HL-60 (cell line): ENCODE measurements at regions not wholly inside any gene's neighbourhood (a gene's known extent, or its start where the extent isn't known, plus 50 kb on each side); places are given as distances from the start of the nearest gene placed in this dataset.

Experiments used
- DNase-seq, 2 experiments: peaks; one replicate each; pipeline ENCODE4 v3.0.0-alpha.2; 2010 to 2020; ENCODE audit warnings: low read depth in 1 of 2, low spot score in 1 of 2
- H3K27ac ChIP-seq: fragments of 250-450 bp; sonication (Bioruptor Pico); replicated peaks from 2 replicates; pipeline ENCODE4 v1.5.1; 2020; ENCODE audit warnings: mild to moderate bottlenecking, moderate library complexity
- H3K27me3 ChIP-seq: fragments of 250-450 bp; sonication (Bioruptor Pico); 2 replicates; pipeline ENCODE4 v1.5.1; 2021; ENCODE audit warnings: mild to moderate bottlenecking, moderate library complexity; ENCODE audit not compliant: insufficient read depth, poor library complexity, severe bottlenecking
- H3K4me3 ChIP-seq: replicated peaks from 2 replicates; pipeline ENCODE4 v1.5.1; 2011; ENCODE audit warnings: mild to moderate bottlenecking, control low read depth, low read length; ENCODE audit not compliant: insufficient read depth
- CTCF ChIP-seq: IDR thresholded peaks from one replicate; pipeline ENCODE4 v1.5.1; 2011; ENCODE audit warnings: low read length, control low read depth, inconsistent platforms; ENCODE audit not compliant: insufficient read depth
- GABPA ChIP-seq: IDR thresholded peaks from 2 replicates; pipeline ENCODE4 v1.6.1; 2012; ENCODE audit warnings: low read depth
- POLR2AphosphoS5 ChIP-seq: IDR thresholded peaks from 2 replicates; pipeline ENCODE4 v1.6.1; 2012; ENCODE audit warnings: low read depth
- SPI1 ChIP-seq: IDR thresholded peaks from 2 replicates; pipeline ENCODE4 v1.6.1; 2012; ENCODE audit warnings: low read depth, mild to moderate bottlenecking, borderline replicate concordance
- TF ChIP-seq, protein P1 (sequence below): IDR thresholded peaks from 2 replicates; pipeline ENCODE4 v1.6.1; 2012; ENCODE audit warnings: low read depth; ENCODE audit not compliant: insufficient replicate concordance

GRCh38 chr12:115543269-115543668 is 734.2 kb downstream of the MED13L start:
- no peak overlapping the region for H3K27ac ChIP-seq
- DNase-seq: no peak
- no peak overlapping the region for H3K4me3 ChIP-seq
- no peaks in the 10 kb centered on the region for H3K27me3 ChIP-seq
- TF ChIP-seq GABPA (no peak), POLR2AphosphoS5 (no peak), SPI1 (no peak), CTCF (no peak)
- TF ChIP-seq, protein P1, sequence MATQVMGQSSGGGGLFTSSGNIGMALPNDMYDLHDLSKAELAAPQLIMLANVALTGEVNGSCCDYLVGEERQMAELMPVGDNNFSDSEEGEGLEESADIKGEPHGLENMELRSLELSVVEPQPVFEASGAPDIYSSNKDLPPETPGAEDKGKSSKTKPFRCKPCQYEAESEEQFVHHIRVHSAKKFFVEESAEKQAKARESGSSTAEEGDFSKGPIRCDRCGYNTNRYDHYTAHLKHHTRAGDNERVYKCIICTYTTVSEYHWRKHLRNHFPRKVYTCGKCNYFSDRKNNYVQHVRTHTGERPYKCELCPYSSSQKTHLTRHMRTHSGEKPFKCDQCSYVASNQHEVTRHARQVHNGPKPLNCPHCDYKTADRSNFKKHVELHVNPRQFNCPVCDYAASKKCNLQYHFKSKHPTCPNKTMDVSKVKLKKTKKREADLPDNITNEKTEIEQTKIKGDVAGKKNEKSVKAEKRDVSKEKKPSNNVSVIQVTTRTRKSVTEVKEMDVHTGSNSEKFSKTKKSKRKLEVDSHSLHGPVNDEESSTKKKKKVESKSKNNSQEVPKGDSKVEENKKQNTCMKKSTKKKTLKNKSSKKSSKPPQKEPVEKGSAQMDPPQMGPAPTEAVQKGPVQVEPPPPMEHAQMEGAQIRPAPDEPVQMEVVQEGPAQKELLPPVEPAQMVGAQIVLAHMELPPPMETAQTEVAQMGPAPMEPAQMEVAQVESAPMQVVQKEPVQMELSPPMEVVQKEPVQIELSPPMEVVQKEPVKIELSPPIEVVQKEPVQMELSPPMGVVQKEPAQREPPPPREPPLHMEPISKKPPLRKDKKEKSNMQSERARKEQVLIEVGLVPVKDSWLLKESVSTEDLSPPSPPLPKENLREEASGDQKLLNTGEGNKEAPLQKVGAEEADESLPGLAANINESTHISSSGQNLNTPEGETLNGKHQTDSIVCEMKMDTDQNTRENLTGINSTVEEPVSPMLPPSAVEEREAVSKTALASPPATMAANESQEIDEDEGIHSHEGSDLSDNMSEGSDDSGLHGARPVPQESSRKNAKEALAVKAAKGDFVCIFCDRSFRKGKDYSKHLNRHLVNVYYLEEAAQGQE: no peak

DNA sequence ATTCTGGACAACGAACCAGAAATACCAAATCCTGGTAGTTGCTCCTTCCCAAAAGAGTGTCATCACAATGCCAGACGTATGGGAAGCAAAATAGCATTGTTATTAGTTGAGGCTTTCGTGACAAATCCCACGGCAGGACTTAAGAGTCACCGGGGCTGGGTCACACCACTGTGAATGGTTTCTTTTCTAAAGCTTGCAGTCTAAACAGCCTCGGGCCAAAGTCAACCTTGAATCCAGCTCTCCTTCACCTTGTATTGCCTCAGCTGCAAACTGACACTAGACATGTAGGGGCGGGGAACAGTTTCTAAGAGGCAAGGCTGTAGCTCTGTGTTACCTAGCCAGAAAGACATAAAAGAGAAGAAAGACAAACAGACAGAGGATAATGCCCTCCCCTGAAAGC is 734.8 kb downstream of the MED13L start:
- H3K27me3 ChIP-seq: no peaks in the 10 kb centered on the region
- DNase-seq: no peak
- no peak overlapping the region for H3K27ac ChIP-seq
- no peak for TF ChIP-seq SPI1
- no peak for TF ChIP-seq POLR2AphosphoS5
- TF ChIP-seq GABPA: no peak
- TF ChIP-seq, protein P1: no peak
- no peak for TF ChIP-seq CTCF
- no peak overlapping the region for H3K4me3 ChIP-seq

DNA sequence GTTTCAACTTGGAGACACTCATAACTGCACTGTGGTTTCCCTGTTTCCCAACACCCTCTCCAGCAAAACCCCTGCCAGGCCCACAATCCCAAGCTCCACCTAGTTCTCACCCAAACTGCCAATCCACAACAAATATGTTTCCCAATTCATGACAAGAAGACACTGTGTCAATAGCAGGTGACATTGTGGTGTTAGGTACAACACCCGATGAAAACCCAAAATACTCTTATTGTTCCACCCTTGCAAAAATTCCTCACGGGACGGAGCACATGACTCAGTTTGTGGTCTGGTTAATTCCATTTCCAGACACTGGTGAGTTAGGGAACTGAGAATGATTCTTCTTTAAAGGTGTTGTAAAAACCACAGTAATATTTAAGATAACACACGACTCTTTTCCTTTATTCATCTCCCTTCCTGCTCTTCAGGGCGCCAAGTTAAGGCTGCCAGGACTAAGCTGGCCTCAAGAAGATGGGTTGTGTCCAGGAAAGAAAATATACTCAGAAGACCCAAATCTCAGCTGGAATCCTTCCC is 735.5 kb downstream of the MED13L start:
- Histone ChIP-seq H3K4me3 (no peak overlapping the region), H3K27ac (no peak overlapping the region), H3K27me3 (no peaks in the 10 kb centered on the region)
- no peak for DNase-seq
- no peak for TF ChIP-seq GABPA
- no peak for TF ChIP-seq POLR2AphosphoS5

- DNase-seq: no peak
- Histone ChIP-seq H3K27me3 (no peaks in the 10 kb centered on the region), H3K4me3 (no peak overlapping the region), H3K27ac (no peak overlapping the region)
- no peak for TF ChIP-seq POLR2AphosphoS5
- no peak for TF ChIP-seq CTCF
- TF ChIP-seq GABPA: no peak
- TF ChIP-seq, protein P1: no peak
- no peak for TF ChIP-seq SPI1
These were observed 749.0 kb downstream of the MED13L start for GRCh38 chr12:115528466-115528865.
